ENCODE measurements at regions not wholly inside any gene's neighbourhood (a gene's known extent, or its start where the extent isn't known, plus 50 kb on each side); places are given as distances from the start of the nearest gene placed in this dataset.
"Not testable (repeated sequence)": the region's sequence is repeated elsewhere in the genome, so short reads cannot be mapped to it uniquely, and the experiment has no call there.

GRCh38 chr1:161433191-161433590, 65.5 kb upstream of the CFAP126 start:
- H3K27me3 ChIP-seq (ENCODE audit: control insufficient read depth, insufficient read depth, low read length): peaks cover 39% of the 10 kb centered on the region

DNA sequence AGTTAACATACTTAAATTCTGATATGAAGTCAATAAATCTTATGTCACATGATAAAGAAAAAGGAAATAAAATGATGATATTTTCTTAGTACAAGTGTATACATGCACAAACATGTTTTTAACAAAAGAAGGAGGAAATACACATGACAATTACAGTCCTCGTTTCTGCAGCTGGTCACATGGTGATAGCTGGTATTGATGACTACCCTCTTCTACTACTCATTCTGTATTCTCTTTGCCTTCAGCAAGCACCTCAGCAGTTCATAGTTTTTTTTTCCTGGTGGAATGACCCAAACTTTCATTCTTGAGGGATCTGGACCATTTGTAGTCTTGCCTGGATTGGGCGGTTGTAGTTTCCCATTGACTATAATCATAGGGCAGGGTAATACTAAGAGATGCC, 64.4 kb upstream of the CFAP126 start:
- Histone ChIP-seq H3K36me3 (ENCODE audit: control insufficient read depth, insufficient read depth, low read length) (no peaks in the 10 kb centered on the region), H3K9ac (ENCODE audit: low read depth, low read length) (no peak overlapping the region), H3K9me3 (ENCODE audit: control insufficient read depth, insufficient read depth, low read length) (no peaks in the 10 kb centered on the region), H3K4me1 (ENCODE audit: control insufficient read depth, insufficient read depth, low read length) (no peaks in the 10 kb centered on the region), H3K27ac (ENCODE audit: low read depth, low read length) (no peak overlapping the region), H3K4me3 (ENCODE audit: low read depth, low read length) (no peak overlapping the region), H3K27me3 (ENCODE audit: control insufficient read depth, insufficient read depth, low read length) (peaks cover 28% of the 10 kb centered on the region)

More at GRCh38 chr1:161433191-161433590, 65.5 kb upstream of the CFAP126 start:
- H3K4me1 ChIP-seq (ENCODE audit: control insufficient read depth, insufficient read depth, low read length); H3K9me3 ChIP-seq (ENCODE audit: control insufficient read depth, insufficient read depth, low read length); H3K27ac ChIP-seq (ENCODE audit: low read depth, low read length); H3K9ac ChIP-seq (ENCODE audit: low read depth, low read length); H3K36me3 ChIP-seq (ENCODE audit: control insufficient read depth, insufficient read depth, low read length); H3K4me3 ChIP-seq (ENCODE audit: low read depth, low read length): not testable (repeated sequence)

GRCh38 chr1:161427733-161428516, 60.2 kb upstream of the CFAP126 start:
- peak overlapping the region; percentile 90 for H3K4me3 ChIP-seq (ENCODE audit: low read depth, low read length)

GRCh38 chr1:161422914-161423313, 55.2 kb upstream of the CFAP126 start:
- H3K27ac ChIP-seq (ENCODE audit: low read depth, low read length); H3K27me3 ChIP-seq (ENCODE audit: control insufficient read depth, insufficient read depth, low read length); H3K9me3 ChIP-seq (ENCODE audit: control insufficient read depth, insufficient read depth, low read length); H3K9ac ChIP-seq (ENCODE audit: low read depth, low read length); H3K4me3 ChIP-seq (ENCODE audit: low read depth, low read length); H3K36me3 ChIP-seq (ENCODE audit: control insufficient read depth, insufficient read depth, low read length); H3K4me1 ChIP-seq (ENCODE audit: control insufficient read depth, insufficient read depth, low read length): not testable (repeated sequence)

More at GRCh38 chr1:161427733-161428516, 60.2 kb upstream of the CFAP126 start:
- no peaks in the 10 kb centered on the region for H3K36me3 ChIP-seq (ENCODE audit: control insufficient read depth, insufficient read depth, low read length)
- no peaks in the 10 kb centered on the region for H3K4me1 ChIP-seq (ENCODE audit: control insufficient read depth, insufficient read depth, low read length)
- H3K27me3 ChIP-seq (ENCODE audit: control insufficient read depth, insufficient read depth, low read length): peaks cover 16% of the 10 kb centered on the region
- H3K9ac ChIP-seq (ENCODE audit: low read depth, low read length): peak overlapping the region; percentile 38
- peak overlapping the region; percentile 37 for H3K27ac ChIP-seq (ENCODE audit: low read depth, low read length)
- no peaks in the 10 kb centered on the region; the same call in 1 of the 2 replicates for H3K9me3 ChIP-seq (ENCODE audit: control insufficient read depth, insufficient read depth, low read length)

- Histone ChIP-seq H3K9ac (ENCODE audit: low read depth, low read length) (no peak overlapping the region), H3K9me3 (ENCODE audit: control insufficient read depth, insufficient read depth, low read length) (no peaks in the 10 kb centered on the region; the same call in 1 of the 2 replicates), H3K4me1 (ENCODE audit: control insufficient read depth, insufficient read depth, low read length) (no peaks in the 10 kb centered on the region), H3K27ac (ENCODE audit: low read depth, low read length) (no peak overlapping the region), H3K36me3 (ENCODE audit: control insufficient read depth, insufficient read depth, low read length) (no peaks in the 10 kb centered on the region), H3K4me3 (ENCODE audit: low read depth, low read length) (peak overlapping the region; percentile 62), H3K27me3 (ENCODE audit: control insufficient read depth, insufficient read depth, low read length) (no peaks in the 10 kb centered on the region)
Measured at GRCh38 chr1:161421456-161421855, 53.8 kb upstream of the CFAP126 start.

DNA sequence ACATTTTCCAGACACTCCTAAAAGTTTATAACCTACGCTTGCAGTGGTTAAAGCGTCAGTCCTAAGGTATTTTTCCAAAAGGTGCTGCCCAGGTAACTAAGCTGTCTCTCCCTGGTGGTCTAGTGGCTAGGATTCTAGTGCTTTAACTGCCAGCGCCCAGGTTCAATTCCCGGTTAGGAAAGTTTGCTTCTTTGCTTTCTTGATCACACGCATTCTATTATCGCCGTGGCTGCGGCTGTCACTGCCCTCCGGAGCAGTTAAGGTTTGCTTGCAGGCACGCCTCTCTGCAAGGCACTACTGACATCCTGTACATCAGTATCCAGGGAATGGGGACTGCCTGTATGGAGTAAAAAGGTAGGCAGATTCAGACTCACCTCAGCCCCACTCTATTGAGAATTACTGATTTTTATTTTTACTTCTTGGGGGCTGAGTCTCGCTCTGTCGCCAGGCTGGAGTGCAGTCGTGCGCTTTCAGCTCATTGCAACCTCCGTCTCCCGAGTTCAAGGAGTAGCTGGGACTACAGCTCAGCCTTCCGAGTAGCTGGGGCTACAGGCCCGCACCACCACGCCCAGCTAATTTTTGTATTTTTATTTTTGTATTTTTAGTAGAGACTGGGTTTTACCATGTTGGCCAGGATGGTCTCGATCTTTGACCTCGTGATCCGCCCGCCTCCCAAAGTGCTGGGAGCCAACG, 53.2 kb upstream of the CFAP126 start:
- H3K36me3 ChIP-seq (ENCODE audit: control insufficient read depth, insufficient read depth, low read length): no peaks in the 10 kb centered on the region
- H3K9me3 ChIP-seq (ENCODE audit: control insufficient read depth, insufficient read depth, low read length): no peaks in the 10 kb centered on the region; the same call in 1 of the 2 replicates
- no peak overlapping the region for H3K27ac ChIP-seq (ENCODE audit: low read depth, low read length)
- H3K27me3 ChIP-seq (ENCODE audit: control insufficient read depth, insufficient read depth, low read length): no peaks in the 10 kb centered on the region
- H3K4me3 ChIP-seq (ENCODE audit: low read depth, low read length): peak overlapping the region; percentile 62
- H3K9ac ChIP-seq (ENCODE audit: low read depth, low read length): no peak overlapping the region
- H3K4me1 ChIP-seq (ENCODE audit: control insufficient read depth, insufficient read depth, low read length): no peaks in the 10 kb centered on the region

DNA sequence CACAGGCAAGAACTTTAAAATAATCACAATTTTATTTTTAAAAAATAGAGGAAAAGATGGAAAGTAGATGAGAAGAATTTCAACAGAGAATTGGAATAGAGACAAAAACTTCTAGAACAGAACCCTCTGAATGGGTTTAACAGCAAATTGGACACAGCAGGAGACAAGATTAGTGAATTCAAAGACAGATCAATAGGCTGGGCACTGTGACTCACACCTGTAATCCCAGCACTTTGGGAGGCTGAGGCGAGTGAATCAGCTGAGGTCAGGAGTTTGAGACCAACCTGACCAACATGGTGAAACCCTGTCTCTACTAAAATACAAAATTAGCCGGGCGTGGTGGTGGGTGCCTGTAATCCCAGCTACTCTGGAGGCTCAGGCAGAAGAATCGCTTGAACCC, 49.9 kb upstream of the CFAP126 start:
- not testable (repeated sequence) for H3K27ac ChIP-seq (ENCODE audit: low read depth, low read length); H3K9ac ChIP-seq (ENCODE audit: low read depth, low read length); H3K9me3 ChIP-seq (ENCODE audit: control insufficient read depth, insufficient read depth, low read length); H3K36me3 ChIP-seq (ENCODE audit: control insufficient read depth, insufficient read depth, low read length); H3K27me3 ChIP-seq (ENCODE audit: control insufficient read depth, insufficient read depth, low read length); H3K4me3 ChIP-seq (ENCODE audit: low read depth, low read length); H3K4me1 ChIP-seq (ENCODE audit: control insufficient read depth, insufficient read depth, low read length)

Data from HUES48 (cell line).